NCI-H345 (cell line): ENCODE measurements at regions not wholly inside any gene's neighbourhood (a gene's known extent, or its start where the extent isn't known, plus 50 kb on each side); places are given as distances from the start of the nearest gene placed in this dataset.
"Not testable (repeated sequence)": the region's sequence is repeated elsewhere in the genome, so short reads cannot be mapped to it uniquely, and the experiment has no call there.

Source experiments
- DNase-seq: peaks from one replicate; lab custom pipeline; 2025; lab: John Stamatoyannopoulos, UW

- no peak for DNase-seq
Observed at GRCh38 chr4:188665491-188666457, 526.5 kb downstream of the TRIML1 start.

GRCh38 chr4:188678691-188679090 lies 539.5 kb downstream of the TRIML1 start:
- DNase-seq, result not testable (repeated sequence)

- DNase-seq, result no peak
Observed at GRCh38 chr4:188680004-188680666, 540.9 kb downstream of the TRIML1 start.

GRCh38 chr4:188680667-188681063 lies 541.4 kb downstream of the TRIML1 start:
- DNase-seq, result no peak

GRCh38 chr4:188682321-188682720 lies 543.1 kb downstream of the TRIML1 start:
- DNase-seq, result no peak

GRCh38 chr4:188683571-188683970 lies 544.3 kb downstream of the TRIML1 start:
- no peak for DNase-seq

GRCh38 chr4:188688956-188689355 lies 549.7 kb downstream of the TRIML1 start:
- DNase-seq, result no peak

GRCh38 chr4:188691811-188692210 lies 552.6 kb downstream of the TRIML1 start:
- DNase-seq, result no peak

GRCh38 chr4:188695261-188695660 lies 556.0 kb downstream of the TRIML1 start:
- DNase-seq, result no peak

- DNase-seq, result no peak
Observed at GRCh38 chr4:188697243-188697642, 558.0 kb downstream of the TRIML1 start.

GRCh38 chr4:188701952-188702351 lies 562.7 kb downstream of the TRIML1 start:
- no peak for DNase-seq

- DNase-seq, result no peak
Observed at GRCh38 chr4:188704288-188704687, 565.0 kb downstream of the TRIML1 start.

- DNase-seq, result no peak
Observed at GRCh38 chr4:188707036-188707435, 567.8 kb downstream of the TRIML1 start.

- no peak for DNase-seq
Observed at GRCh38 chr4:188714501-188714900, 575.3 kb downstream of the TRIML1 start.

- DNase-seq, result no peak
Observed at GRCh38 chr4:188714907-188715306, 575.7 kb downstream of the TRIML1 start.

GRCh38 chr4:188717661-188718060 lies 578.4 kb downstream of the TRIML1 start:
- no peak for DNase-seq

GRCh38 chr4:188719794-188720193 lies 580.6 kb downstream of the TRIML1 start:
- DNase-seq, result no peak

GRCh38 chr4:188722911-188723310 lies 583.7 kb downstream of the TRIML1 start:
- DNase-seq, result no peak

- no peak for DNase-seq
Observed at GRCh38 chr4:188727746-188728145, 588.5 kb downstream of the TRIML1 start.

GRCh38 chr4:188728359-188728758 lies 589.1 kb downstream of the TRIML1 start:
- no peak for DNase-seq

- DNase-seq, result no peak
Observed at GRCh38 chr4:188732131-188732530, 592.9 kb downstream of the TRIML1 start.

GRCh38 chr4:188735082-188735481 lies 595.8 kb downstream of the TRIML1 start:
- no peak for DNase-seq
